Stimulated activated CD4-positive, alpha-beta T cell treated with anti-CD3 and anti-CD28 coated beads, Interleukin-4, amount 100 ng/mL, for 4 hours (primary cell): ENCODE measurements at regions not wholly inside any gene's neighbourhood (a gene's known extent, or its start where the extent isn't known, plus 50 kb on each side); places are given as distances from the start of the nearest gene placed in this dataset.

Experiments
- DNase-seq, 2 experiments: peaks; one replicate each; pipeline ENCODE4 v3.0.0-alpha.2; 2020

- no peak for DNase-seq
Observed at GRCh38 chr3:94522488-94522887, 459.6 kb downstream of the NSUN3 start.

- DNase-seq = no peak
Observed at GRCh38 chr3:94524102-94524919, 461.4 kb downstream of the NSUN3 start.

- DNase-seq = no peak
Observed at GRCh38 chr3:94525043-94525442, 462.2 kb downstream of the NSUN3 start.

- DNase-seq = no peak
Observed at GRCh38 chr3:94529816-94530215, 467.0 kb downstream of the NSUN3 start.

GRCh38 chr3:94532951-94533350 lies 470.1 kb downstream of the NSUN3 start:
- DNase-seq = no peak

GRCh38 chr3:94539937-94540336 lies 477.1 kb downstream of the NSUN3 start:
- no peak for DNase-seq

GRCh38 chr3:94543161-94543560 lies 480.3 kb downstream of the NSUN3 start:
- no peak for DNase-seq

GRCh38 chr3:94544131-94544789 lies 481.4 kb downstream of the NSUN3 start:
- no peak for DNase-seq

- DNase-seq = no peak
Observed at GRCh38 chr3:94548581-94549316, 485.9 kb downstream of the NSUN3 start.

GRCh38 chr3:94561094-94561493 lies 498.2 kb downstream of the NSUN3 start:
- no peak for DNase-seq

GRCh38 chr3:94564247-94564646 lies 501.4 kb downstream of the NSUN3 start:
- no peak for DNase-seq

- DNase-seq = no peak
Observed at GRCh38 chr3:94568041-94568440, 505.2 kb downstream of the NSUN3 start.

GRCh38 chr3:94573337-94573736 lies 510.5 kb downstream of the NSUN3 start:
- DNase-seq = no peak

GRCh38 chr3:94587291-94587690 lies 524.4 kb downstream of the NSUN3 start:
- no peak for DNase-seq

GRCh38 chr3:94593526-94594150 lies 530.8 kb downstream of the NSUN3 start:
- no peak for DNase-seq

- no peak for DNase-seq
Observed at GRCh38 chr3:94596141-94596540, 533.3 kb downstream of the NSUN3 start.

GRCh38 chr3:94596887-94597566 lies 534.2 kb downstream of the NSUN3 start:
- no peak for DNase-seq

GRCh38 chr3:94607778-94608177 lies 544.9 kb downstream of the NSUN3 start:
- no peak for DNase-seq

- no peak for DNase-seq
Observed at GRCh38 chr3:94609908-94610307, 547.0 kb downstream of the NSUN3 start.

- DNase-seq = no peak
Observed at GRCh38 chr3:94611596-94611995, 548.7 kb downstream of the NSUN3 start.

GRCh38 chr3:94612631-94613030 lies 549.8 kb downstream of the NSUN3 start:
- no peak for DNase-seq

- no peak for DNase-seq
Observed at GRCh38 chr3:94614192-94614591, 551.3 kb downstream of the NSUN3 start.
